ENCODE measurements at regions not wholly inside any gene's neighbourhood (a gene's known extent, or its start where the extent isn't known, plus 50 kb on each side); places are given as distances from the start of the nearest gene placed in this dataset.

- no peak for TF ChIP-seq CTCF (IDR thresholded peaks at IDR 0.05; ENCODE audit: insufficient read depth, low read length)
- no peak for DNase-seq (ENCODE audit: low read depth)
- no peak overlapping the region for H3K4me3 ChIP-seq (ENCODE audit: low read depth, low read length)
Observed at GRCh38 chr17:13367154-13367553, 234.6 kb downstream of the HS3ST3A1 start.

- no peak for TF ChIP-seq CTCF (IDR thresholded peaks at IDR 0.05; ENCODE audit: insufficient read depth, low read length)
- H3K4me3 ChIP-seq (ENCODE audit: low read depth, low read length): no peak overlapping the region
- peak; percentile 71 for DNase-seq (ENCODE audit: low read depth)
Observed at GRCh38 chr17:13365331-13365730, 236.4 kb downstream of the HS3ST3A1 start.

- no peak for TF ChIP-seq CTCF (IDR thresholded peaks at IDR 0.05; ENCODE audit: insufficient read depth, low read length)
- H3K4me3 ChIP-seq (ENCODE audit: low read depth, low read length): no peak overlapping the region
- DNase-seq (ENCODE audit: low read depth): no peak
Observed at GRCh38 chr17:13363771-13364170, 238.0 kb downstream of the HS3ST3A1 start.

GRCh38 chr17:13362341-13363122 lies 239.2 kb downstream of the HS3ST3A1 start:
- DNase-seq (ENCODE audit: low read depth): peak; percentile 51
- peak overlapping the region; percentile 3 for H3K4me3 ChIP-seq (ENCODE audit: low read depth, low read length)
- no peak for TF ChIP-seq CTCF (IDR thresholded peaks at IDR 0.05; ENCODE audit: insufficient read depth, low read length)

- H3K4me3 ChIP-seq (ENCODE audit: low read depth, low read length): no peak overlapping the region
- DNase-seq (ENCODE audit: low read depth): no peak
- TF ChIP-seq CTCF (IDR thresholded peaks at IDR 0.05; ENCODE audit: insufficient read depth, low read length): no peak
Observed at GRCh38 chr17:13359774-13360173, 242.0 kb downstream of the HS3ST3A1 start.

GRCh38 chr17:13355054-13355453 lies 246.7 kb downstream of the HS3ST3A1 start:
- no peak for TF ChIP-seq CTCF (IDR thresholded peaks at IDR 0.05; ENCODE audit: insufficient read depth, low read length)
- no peak overlapping the region for H3K4me3 ChIP-seq (ENCODE audit: low read depth, low read length)
- no peak for DNase-seq (ENCODE audit: low read depth)

- no peak overlapping the region for H3K4me3 ChIP-seq (ENCODE audit: low read depth, low read length)
- TF ChIP-seq CTCF (IDR thresholded peaks at IDR 0.05; ENCODE audit: insufficient read depth, low read length): peak; percentile 26
- peak; percentile 93 for DNase-seq (ENCODE audit: low read depth)
Observed at GRCh38 chr17:13353590-13353989, 248.1 kb downstream of the HS3ST3A1 start.
